ENCODE measurements at regions not wholly inside any gene's neighbourhood (a gene's known extent, or its start where the extent isn't known, plus 50 kb on each side); places are given as distances from the start of the nearest gene placed in this dataset.
"Not testable (repeated sequence)": the region's sequence is repeated elsewhere in the genome, so short reads cannot be mapped to it uniquely, and the experiment has no call there.

- DNase-seq: no peak
These were observed 357.0 kb downstream of the TMEM121 start for GRCh38 chr14:105883066-105884005.

GRCh38 chr14:105884192-105884807, 357.9 kb downstream of the TMEM121 start:
- DNase-seq: not testable (repeated sequence)

GRCh38 chr14:105884808-105885281, 358.5 kb downstream of the TMEM121 start:
- DNase-seq: no peak

GRCh38 chr14:105885561-105886320, 359.4 kb downstream of the TMEM121 start:
- DNase-seq: no peak

GRCh38 chr14:105886791-105887191, 360.4 kb downstream of the TMEM121 start:
- not testable (repeated sequence) for DNase-seq

- no peak for DNase-seq
These were observed 361.3 kb downstream of the TMEM121 start for GRCh38 chr14:105887692-105888091.

- no peak for DNase-seq
These were observed 361.8 kb downstream of the TMEM121 start for GRCh38 chr14:105888151-105888550.

GRCh38 chr14:105888784-105889665, 362.6 kb downstream of the TMEM121 start:
- DNase-seq: no peak

- no peak for DNase-seq
These were observed 363.5 kb downstream of the TMEM121 start for GRCh38 chr14:105889666-105890473.

- no peak for DNase-seq
These were observed 364.3 kb downstream of the TMEM121 start for GRCh38 chr14:105890474-105891220.

GRCh38 chr14:105891221-105891602, 364.8 kb downstream of the TMEM121 start:
- DNase-seq: no peak

- no peak for DNase-seq
These were observed 365.5 kb downstream of the TMEM121 start for GRCh38 chr14:105891631-105892452.

GRCh38 chr14:105892453-105893441, 366.4 kb downstream of the TMEM121 start:
- not testable (repeated sequence) for DNase-seq

- not testable (repeated sequence) for DNase-seq
These were observed 367.3 kb downstream of the TMEM121 start for GRCh38 chr14:105893686-105894085.

GRCh38 chr14:105894125-105894977, 368.0 kb downstream of the TMEM121 start:
- no peak for DNase-seq

- no peak for DNase-seq
These were observed 368.8 kb downstream of the TMEM121 start for GRCh38 chr14:105894978-105895881.
